Skeletal muscle tissue (tissue), 3 donors: ENCODE measurements at regions not wholly inside any gene's neighbourhood (a gene's known extent, or its start where the extent isn't known, plus 50 kb on each side); places are given as distances from the start of the nearest gene placed in this dataset.

Experiments
- H3K27ac ChIP-seq: one replicate; pipeline ENCODE4 v1.7.0; 2013; ENCODE audit warnings: mild to moderate bottlenecking, low read depth, low read length, inconsistent platforms
- H3K27me3 ChIP-seq, 3 donors: one replicate each; pipeline ENCODE4 v1.7.0; 2013; ENCODE audit warnings: low read length in 3 of 3; ENCODE audit not compliant: control insufficient read depth in 3 of 3, insufficient read depth in 3 of 3
- H3K36me3 ChIP-seq, 3 donors: one replicate each; pipeline ENCODE4 v1.7.0; 2013; ENCODE audit warnings: low read length in 3 of 3; ENCODE audit not compliant: control insufficient read depth in 3 of 3, insufficient read depth in 3 of 3
- H3K4me1 ChIP-seq, 3 donors: one replicate each; pipeline ENCODE4 v1.7.0; 2013; ENCODE audit warnings: low read length in 3 of 3, mild to moderate bottlenecking in 3 of 3; ENCODE audit not compliant: control insufficient read depth in 3 of 3, insufficient read depth in 3 of 3
- H3K4me3 ChIP-seq, 3 donors: one replicate each; pipeline ENCODE4 v1.7.0; 2013; ENCODE audit warnings: low read length in 3 of 3
- H3K9ac ChIP-seq, 3 donors: one replicate each; pipeline ENCODE4 v1.7.0; 2013; ENCODE audit warnings: low read length in 3 of 3, mild to moderate bottlenecking in 3 of 3, moderate library complexity in 2 of 3, low read depth in 1 of 3
- H3K9me3 ChIP-seq, 3 donors: one replicate each; pipeline ENCODE4 v1.7.0; 2013; ENCODE audit warnings: low read length in 3 of 3; ENCODE audit not compliant: control insufficient read depth in 3 of 3
- donor health status: Osteomylitis.

DNA sequence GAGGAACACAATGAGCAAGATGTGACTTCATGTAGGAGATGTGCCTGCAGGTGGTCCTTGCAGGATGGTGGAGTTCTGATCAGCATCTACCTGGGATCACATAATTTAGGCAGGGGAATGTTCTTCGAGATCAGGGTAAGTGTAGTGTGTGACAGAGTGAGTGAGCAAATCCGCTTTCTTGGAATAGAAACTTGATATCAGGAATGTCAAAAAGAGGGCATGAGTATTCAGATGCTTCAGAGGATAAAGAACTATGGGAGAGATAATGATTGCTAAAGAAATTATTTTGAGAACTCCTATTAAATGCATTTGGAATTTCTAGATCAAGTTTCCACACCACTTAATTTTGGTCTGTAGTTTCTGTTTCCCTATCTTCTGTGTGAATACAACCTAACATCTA, 463.6 kb upstream of the SLC14A2 start:
- Histone ChIP-seq H3K36me3 (no peaks in the 10 kb centered on the region), H3K9ac (no peak overlapping the region), H3K4me1 (peaks cover 12 to 15% (median 13%) of the 10 kb centered on the region in 3 donors), H3K27me3 (no peaks in the 10 kb centered on the region), H3K9me3 (no peaks in the 10 kb centered on the region), H3K4me3 (no peak overlapping the region), H3K27ac (no peak overlapping the region)

DNA sequence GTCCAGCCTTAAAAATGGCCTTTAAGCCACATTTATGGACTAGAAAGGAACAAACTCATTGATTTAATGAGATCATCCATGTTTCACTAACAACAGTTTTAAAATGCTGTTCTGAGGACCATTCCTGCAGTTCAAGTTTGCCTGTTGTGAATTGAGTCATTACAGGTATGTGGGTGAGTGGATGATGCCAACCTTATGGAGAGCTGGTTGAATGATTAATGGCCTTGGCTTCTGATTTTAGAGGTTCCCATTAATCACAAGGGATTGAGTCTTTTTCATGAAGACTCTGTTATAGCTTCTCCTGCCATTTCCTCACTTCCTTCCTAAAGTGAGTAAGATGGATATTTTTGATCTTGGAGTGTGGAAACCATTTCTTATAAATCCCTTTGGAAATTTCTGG, 459.8 kb upstream of the SLC14A2 start:
- peaks cover 7 to 10% (median 8%) of the 10 kb centered on the region in 3 donors for H3K4me1 ChIP-seq
- no peaks in the 10 kb centered on the region for H3K27me3 ChIP-seq
- no peak overlapping the region for H3K27ac ChIP-seq
- H3K9me3 ChIP-seq: no peaks in the 10 kb centered on the region
- H3K36me3 ChIP-seq: no peaks in the 10 kb centered on the region
- H3K4me3 ChIP-seq: no peak overlapping the region
- H3K9ac ChIP-seq: no peak overlapping the region

DNA sequence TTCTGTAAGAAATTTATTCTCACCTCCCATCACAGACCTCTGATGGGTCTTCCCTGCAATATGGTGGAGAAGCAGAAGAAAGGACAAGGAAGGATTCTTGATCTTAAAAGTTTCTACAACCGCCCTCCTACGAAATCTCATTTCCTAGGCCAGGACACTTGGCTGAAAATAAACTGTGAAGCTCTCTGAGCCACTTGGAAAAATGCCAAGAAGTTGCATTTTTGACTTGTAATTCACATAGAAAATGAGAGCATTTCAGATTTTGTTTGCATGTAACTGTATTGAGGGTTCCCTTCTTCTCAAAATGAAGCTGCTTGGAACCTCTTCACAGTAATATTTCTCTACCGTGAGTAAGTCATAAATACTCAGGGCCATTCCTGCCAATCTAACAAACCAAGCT, 458.3 kb upstream of the SLC14A2 start:
- Histone ChIP-seq H3K9me3 (no peaks in the 10 kb centered on the region), H3K27me3 (no peaks in the 10 kb centered on the region), H3K4me1 (peaks cover 0 to 4% (median 0%) of the 10 kb centered on the region in 3 donors), H3K27ac (no peak overlapping the region), H3K9ac (no peak overlapping the region), H3K36me3 (no peaks in the 10 kb centered on the region), H3K4me3 (no peak overlapping the region)

DNA sequence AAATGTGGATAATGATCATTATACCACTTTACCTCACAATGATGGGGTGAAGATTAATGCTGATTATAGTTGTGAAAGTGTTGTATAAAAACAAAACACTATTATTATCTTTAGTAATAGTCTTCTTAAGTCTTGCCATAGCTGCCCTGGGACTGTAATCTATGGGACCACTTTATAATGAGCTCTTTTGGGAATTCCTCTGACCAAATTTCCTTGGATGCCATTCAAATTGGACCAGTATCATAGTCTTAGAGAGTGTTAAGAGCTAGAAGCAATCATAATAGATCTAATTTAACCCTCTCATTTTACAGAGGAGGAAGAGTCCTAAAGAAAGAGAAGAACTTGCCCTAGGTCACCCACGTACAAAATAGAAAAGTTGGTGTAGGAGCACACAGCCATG, 457.7 kb upstream of the SLC14A2 start:
- Histone ChIP-seq H3K36me3 (no peaks in the 10 kb centered on the region), H3K9ac (no peak overlapping the region), H3K4me3 (no peak overlapping the region), H3K27ac (no peak overlapping the region), H3K4me1 (peaks cover 0 to 4% (median 0%) of the 10 kb centered on the region in 3 donors), H3K9me3 (no peaks in the 10 kb centered on the region), H3K27me3 (no peaks in the 10 kb centered on the region)

DNA sequence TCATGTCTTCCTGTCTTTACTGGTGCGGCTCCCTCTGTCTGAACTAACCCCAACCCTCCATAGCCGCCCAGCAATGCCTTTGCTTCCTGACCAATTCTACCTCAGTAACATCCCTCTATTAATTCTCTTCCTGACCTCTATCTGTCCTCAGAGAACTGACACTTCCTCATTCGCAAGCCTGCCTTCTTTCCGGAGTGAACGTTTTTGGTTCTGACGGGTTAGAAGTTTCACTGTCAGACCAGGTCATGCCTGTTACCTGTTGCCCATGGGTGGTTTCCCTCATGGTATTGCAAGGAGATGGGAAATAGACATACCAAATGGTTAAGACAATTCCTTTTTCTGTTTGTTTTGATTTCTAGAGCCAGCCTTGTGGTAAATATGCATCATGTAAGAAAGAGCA, 453.4 kb upstream of the SLC14A2 start:
- H3K36me3 ChIP-seq: no peaks in the 10 kb centered on the region
- no peak overlapping the region for H3K9ac ChIP-seq
- peaks cover 4 to 9% (median 6%) of the 10 kb centered on the region in 3 donors for H3K4me1 ChIP-seq

DNA sequence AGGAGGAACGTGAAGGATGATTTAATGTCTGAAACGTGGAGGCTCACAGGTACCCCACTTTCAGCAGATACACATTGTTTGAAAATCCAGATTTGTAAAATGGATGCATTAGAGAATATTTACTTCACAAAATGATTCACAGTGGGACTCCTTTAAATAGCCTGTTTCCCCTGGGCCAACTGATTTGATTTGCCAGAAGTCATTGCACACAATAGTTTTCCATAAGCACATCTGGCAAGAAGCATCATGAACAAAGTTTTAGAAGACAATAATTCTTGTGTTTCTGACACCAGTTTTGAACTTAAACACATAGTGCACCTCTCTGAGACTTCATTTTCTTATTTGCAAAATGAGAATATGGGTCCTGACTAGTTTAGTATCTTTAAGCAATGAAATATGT, 451.4 kb upstream of the SLC14A2 start:
- H3K9ac ChIP-seq: no peak overlapping the region
- peaks cover 6 to 9% (median 7%) of the 10 kb centered on the region in 3 donors for H3K4me1 ChIP-seq
- no peak overlapping the region for H3K27ac ChIP-seq
- no peaks in the 10 kb centered on the region for H3K27me3 ChIP-seq
- no peaks in the 10 kb centered on the region for H3K36me3 ChIP-seq
- no peak overlapping the region for H3K4me3 ChIP-seq
- H3K9me3 ChIP-seq: no peaks in the 10 kb centered on the region

More for the DNA sequence above, 453.4 kb upstream of the SLC14A2 start:
- Histone ChIP-seq H3K27ac (no peak overlapping the region), H3K4me3 (no peak overlapping the region), H3K27me3 (no peaks in the 10 kb centered on the region), H3K9me3 (no peaks in the 10 kb centered on the region)

DNA sequence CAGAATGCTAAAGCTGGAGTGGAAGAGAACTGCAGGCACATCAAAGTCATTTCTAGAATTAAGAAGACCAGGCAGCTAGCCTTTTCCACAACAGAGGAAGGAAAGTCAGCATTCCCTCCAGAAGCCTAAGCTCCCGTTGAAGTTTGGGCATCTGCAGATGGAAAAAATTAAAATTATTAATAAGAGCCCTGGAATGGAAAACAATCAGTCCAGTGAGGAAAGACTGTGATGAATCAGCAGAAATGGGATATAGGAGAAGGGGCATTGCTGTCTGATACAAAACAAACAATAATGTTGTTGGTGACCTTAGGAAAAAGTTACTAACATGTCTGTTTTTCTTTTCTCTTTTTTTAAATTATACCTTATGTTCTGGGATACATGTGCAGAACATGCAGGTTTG, 450.7 kb upstream of the SLC14A2 start:
- H3K9ac ChIP-seq: no peak overlapping the region

DNA sequence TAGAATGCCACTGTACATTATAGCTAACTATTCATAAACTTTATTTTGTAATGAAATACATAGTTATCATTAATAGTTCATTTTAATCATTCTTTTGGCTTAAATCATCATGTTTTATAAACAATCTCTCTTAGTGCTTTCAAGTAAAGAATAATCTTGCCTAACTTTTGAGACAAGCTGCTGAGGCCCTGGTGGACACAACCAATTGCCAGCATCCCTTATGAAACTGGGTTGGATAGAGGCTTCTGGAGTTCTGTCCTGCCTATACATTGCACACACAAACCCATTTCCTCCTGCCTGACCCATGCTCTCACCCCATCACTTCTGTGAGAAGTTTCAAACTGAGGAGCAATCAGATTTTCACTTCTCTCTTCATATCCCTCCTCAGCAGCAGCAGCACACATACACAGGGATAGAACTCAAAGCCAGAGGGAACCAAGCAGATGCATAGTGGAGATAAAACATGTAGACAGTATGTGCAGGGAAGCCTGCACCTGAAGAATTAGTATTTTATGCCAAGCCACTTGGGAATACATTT, 450.0 kb upstream of the SLC14A2 start:
- H3K4me3 ChIP-seq: no peak overlapping the region
- H3K9me3 ChIP-seq: no peaks in the 10 kb centered on the region
- no peak overlapping the region for H3K27ac ChIP-seq
- H3K36me3 ChIP-seq: no peaks in the 10 kb centered on the region
- no peak overlapping the region for H3K9ac ChIP-seq
- peaks cover 6 to 12% (median 9%) of the 10 kb centered on the region in 3 donors for H3K4me1 ChIP-seq
- no peaks in the 10 kb centered on the region for H3K27me3 ChIP-seq

More for the DNA sequence above, 450.7 kb upstream of the SLC14A2 start:
- no peaks in the 10 kb centered on the region for H3K27me3 ChIP-seq
- no peak overlapping the region for H3K4me3 ChIP-seq
- peaks cover 6 to 12% (median 9%) of the 10 kb centered on the region in 3 donors for H3K4me1 ChIP-seq
- H3K27ac ChIP-seq: no peak overlapping the region
- H3K9me3 ChIP-seq: no peaks in the 10 kb centered on the region
- no peaks in the 10 kb centered on the region for H3K36me3 ChIP-seq

DNA sequence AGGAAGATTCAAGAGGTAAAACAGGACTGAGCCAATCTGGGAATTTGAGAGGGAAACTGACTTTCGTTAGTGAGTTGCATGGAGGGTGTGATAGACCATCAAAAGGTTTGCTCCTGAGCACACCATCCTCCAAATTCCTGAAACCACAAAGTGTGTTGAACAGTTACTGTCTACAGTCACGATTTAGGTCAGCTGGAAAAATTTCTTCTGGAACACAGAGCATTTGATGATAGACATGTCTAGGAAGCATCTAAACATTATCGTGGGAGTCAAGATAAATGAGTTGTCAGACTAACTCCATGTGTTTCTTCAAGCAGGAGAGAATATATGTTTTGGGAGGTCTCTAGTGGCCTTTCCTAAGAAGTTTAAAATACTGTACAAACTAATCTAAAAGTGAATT, 449.4 kb upstream of the SLC14A2 start:
- Histone ChIP-seq H3K9me3 (no peaks in the 10 kb centered on the region), H3K36me3 (no peaks in the 10 kb centered on the region), H3K27me3 (no peaks in the 10 kb centered on the region), H3K4me3 (no peak overlapping the region), H3K27ac (no peak overlapping the region), H3K4me1 (peaks cover 6 to 12% (median 9%) of the 10 kb centered on the region in 3 donors), H3K9ac (no peak overlapping the region)

DNA sequence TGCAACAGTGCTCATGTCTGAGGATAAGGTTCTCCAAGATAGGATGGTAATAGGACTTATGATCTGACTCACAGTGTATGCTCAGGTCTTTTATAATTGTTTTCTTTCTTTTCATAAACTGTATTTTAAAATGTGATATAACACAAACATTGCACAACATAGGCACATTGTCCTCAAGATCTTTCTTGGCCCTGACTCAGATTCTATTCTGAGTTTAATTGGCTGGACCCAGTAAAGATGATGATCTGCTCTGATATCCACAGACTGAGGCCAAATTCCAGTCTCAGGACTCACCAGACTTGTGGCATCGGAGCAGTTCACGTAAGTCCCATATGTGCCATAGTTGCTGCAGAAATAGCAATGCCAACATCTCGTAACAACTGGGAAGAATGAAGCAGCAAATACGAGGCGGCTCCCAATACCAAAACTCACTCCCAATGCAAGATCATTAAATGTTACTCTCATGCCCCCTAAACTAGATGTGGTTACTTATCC, 448.9 kb upstream of the SLC14A2 start:
- Histone ChIP-seq H3K9me3 (no peaks in the 10 kb centered on the region), H3K27me3 (no peaks in the 10 kb centered on the region), H3K9ac (no peak overlapping the region), H3K4me1 (peaks cover 6 to 12% (median 9%) of the 10 kb centered on the region in 3 donors), H3K27ac (no peak overlapping the region), H3K4me3 (no peak overlapping the region), H3K36me3 (no peaks in the 10 kb centered on the region)
